ENCODE measurements at regions not wholly inside any gene's neighbourhood (a gene's known extent, or its start where the extent isn't known, plus 50 kb on each side); places are given as distances from the start of the nearest gene placed in this dataset.
A peak's percentile ranks its signal among the peaks of the same experiment; 100 is the strongest.

DNA sequence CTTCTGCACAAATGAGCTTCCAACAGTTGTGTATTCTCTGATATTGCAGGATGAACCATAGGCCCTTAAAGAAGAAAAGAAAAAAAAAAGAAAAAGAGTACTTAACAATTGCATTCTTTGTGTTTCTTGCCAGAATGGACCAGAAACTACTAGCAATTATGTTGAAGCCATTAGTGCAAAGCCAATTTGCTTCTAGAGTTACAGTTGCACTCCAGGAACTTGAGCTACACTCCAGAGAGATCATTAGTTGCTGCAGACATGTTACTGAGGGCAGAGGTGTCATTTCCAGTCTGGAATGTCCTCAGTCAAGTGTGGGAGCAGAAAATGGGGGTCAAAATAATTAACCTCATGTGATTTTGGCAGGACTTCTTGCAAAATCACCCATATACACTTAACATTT, 85.6 kb upstream of the CCL2 start:
- no peak overlapping the region for H3K4me3 ChIP-seq (ENCODE audit: control insufficient read depth in 1 of 2, extremely low read depth in 1 of 2, low read length in 1 of 2)
- H3K9me3 ChIP-seq = no peaks in the 10 kb centered on the region
- H3K27ac Mint-ChIP-seq = no peak overlapping the region
- H3K4me1 Mint-ChIP-seq = no peaks in the 10 kb centered on the region
- DNase-seq = no peak
- peaks cover 0 to 5% (median 0%) of the 10 kb centered on the region in 3 donors for H3K9me3 Mint-ChIP-seq
- no peaks in the 10 kb centered on the region for H3K36me3 ChIP-seq (ENCODE audit: control insufficient read depth in 2 of 2, extremely low read depth in 1 of 2, insufficient read depth in 1 of 2, low read length in 1 of 2)
- H3K27ac ChIP-seq (ENCODE audit: low read length) = no peak overlapping the region
- POLR2A ChIA-PET = no interaction called here
- H3K27me3 Mint-ChIP-seq = peaks cover 18 to 22% of the 10 kb centered on the region in 2 donors
- CTCF ChIA-PET = interaction anchor here (0.5 to 0.6 kb wide), 2 partner anchors 57 to 665 kb away, joined by 3 to 4 read pairs; no protein-coding TSS in a partner anchor
- peaks cover 0 to 2% of the 10 kb centered on the region in 2 experiments for H3K27me3 ChIP-seq (replicated peaks in 1 of 2; ENCODE audit: control insufficient read depth in 2 of 2, extremely low read depth in 1 of 2, insufficient read depth in 2 of 2, low read length in 1 of 2)
- H3K4me1 ChIP-seq (ENCODE audit: control insufficient read depth in 1 of 2, extremely low read depth in 1 of 2, insufficient read depth in 2 of 2, low read length in 2 of 2) = no peaks in the 10 kb centered on the region
- ATAC-seq (replicated peaks in 1 of 4) = no peak
- H3K4me3 Mint-ChIP-seq = no peak overlapping the region
- no peaks in the 10 kb centered on the region for H3K36me3 Mint-ChIP-seq

GRCh38 chr17:34171245-34171818, 83.8 kb upstream of the CCL2 start:
- Mint-ChIP-seq H3K36me3 (no peaks in the 10 kb centered on the region), H3K27me3 (peaks cover 13 to 21% of the 10 kb centered on the region in 2 donors), H3K4me3 (no peak overlapping the region), H3K9me3 (peaks cover 0 to 5% (median 0%) of the 10 kb centered on the region in 3 donors), H3K4me1 (no peaks in the 10 kb centered on the region), H3K27ac (no peak overlapping the region)
- Histone ChIP-seq H3K4me1 (ENCODE audit: control insufficient read depth in 1 of 2, extremely low read depth in 1 of 2, insufficient read depth in 2 of 2, low read length in 2 of 2) (no peaks in the 10 kb centered on the region), H3K4me3 (ENCODE audit: control insufficient read depth in 1 of 2, extremely low read depth in 1 of 2, low read length in 1 of 2) (no peak overlapping the region), H3K36me3 (ENCODE audit: control insufficient read depth in 2 of 2, extremely low read depth in 1 of 2, insufficient read depth in 1 of 2, low read length in 1 of 2) (no peaks in the 10 kb centered on the region), H3K27ac (ENCODE audit: low read length) (no peak overlapping the region), H3K9me3 (no peaks in the 10 kb centered on the region), H3K27me3 (replicated peaks in 1 of 2; ENCODE audit: control insufficient read depth in 2 of 2, extremely low read depth in 1 of 2, insufficient read depth in 2 of 2, low read length in 1 of 2) (no peaks in the 10 kb centered on the region)
- POLR2A ChIA-PET = no interaction called here
- CTCF ChIA-PET = interaction anchor here (0.6 to 1.7 kb wide), 6 partner anchors 9 to 426 kb away, joined by 3 to 5 read pairs (median 4); no protein-coding TSS in a partner anchor
- WGBS (ENCODE audit: insufficient coverage) = 40% methylated on average over 6 of the region's 9 CpGs
- DNase-seq (peak in 33 of 35 experiments; percentile 2 to 64 (median 28)), ATAC-seq (replicated peaks in 1 of 4) (peak in 3 of 4 experiments; percentile 42 to 52 (median 51))

GRCh38 chr17:34172390-34172918, 82.6 kb upstream of the CCL2 start:
- DNase-seq (no peak), ATAC-seq (replicated peaks in 1 of 4) (no peak)
- Histone ChIP-seq H3K4me3 (ENCODE audit: control insufficient read depth in 1 of 2, extremely low read depth in 1 of 2, low read length in 1 of 2) (no peak overlapping the region), H3K9me3 (no peaks in the 10 kb centered on the region), H3K36me3 (ENCODE audit: control insufficient read depth in 2 of 2, extremely low read depth in 1 of 2, insufficient read depth in 1 of 2, low read length in 1 of 2) (no peaks in the 10 kb centered on the region), H3K27ac (ENCODE audit: low read length) (no peak overlapping the region), H3K4me1 (ENCODE audit: control insufficient read depth in 1 of 2, extremely low read depth in 1 of 2, insufficient read depth in 2 of 2, low read length in 2 of 2) (no peaks in the 10 kb centered on the region), H3K27me3 (replicated peaks in 1 of 2; ENCODE audit: control insufficient read depth in 2 of 2, extremely low read depth in 1 of 2, insufficient read depth in 2 of 2, low read length in 1 of 2) (no peaks in the 10 kb centered on the region)
- POLR2A ChIA-PET = no interaction called here
- Mint-ChIP-seq H3K27ac (no peak overlapping the region), H3K9me3 (peaks cover 0 to 5% (median 0%) of the 10 kb centered on the region in 3 donors), H3K4me1 (no peaks in the 10 kb centered on the region), H3K4me3 (no peak overlapping the region), H3K36me3 (no peaks in the 10 kb centered on the region), H3K27me3 (peaks cover 9 to 19% of the 10 kb centered on the region in 2 donors)
- CTCF ChIA-PET = interaction anchor here in 1 of 2 donors (0.6 to 1.3 kb wide), 2 partner anchors 13 to 60 kb away, joined by 4 read pairs; no protein-coding TSS in a partner anchor

GRCh38 chr17:34173241-34173640, 81.8 kb upstream of the CCL2 start:
- Histone ChIP-seq H3K36me3 (ENCODE audit: control insufficient read depth in 2 of 2, extremely low read depth in 1 of 2, insufficient read depth in 1 of 2, low read length in 1 of 2) (no peaks in the 10 kb centered on the region), H3K4me3 (ENCODE audit: control insufficient read depth in 1 of 2, extremely low read depth in 1 of 2, low read length in 1 of 2) (no peak overlapping the region), H3K27ac (ENCODE audit: low read length) (no peak overlapping the region), H3K27me3 (replicated peaks in 1 of 2; ENCODE audit: control insufficient read depth in 2 of 2, extremely low read depth in 1 of 2, insufficient read depth in 2 of 2, low read length in 1 of 2) (no peaks in the 10 kb centered on the region), H3K4me1 (ENCODE audit: control insufficient read depth in 1 of 2, extremely low read depth in 1 of 2, insufficient read depth in 2 of 2, low read length in 2 of 2) (no peaks in the 10 kb centered on the region), H3K9me3 (no peaks in the 10 kb centered on the region)
- Mint-ChIP-seq H3K4me3 (no peak overlapping the region), H3K4me1 (no peaks in the 10 kb centered on the region), H3K36me3 (no peaks in the 10 kb centered on the region), H3K9me3 (peaks cover 0 to 5% (median 0%) of the 10 kb centered on the region in 3 donors), H3K27me3 (peaks cover 3 to 23% of the 10 kb centered on the region in 2 donors), H3K27ac (no peak overlapping the region)
- CTCF ChIA-PET = no interaction called here
- ATAC-seq (replicated peaks in 1 of 4) (no peak), DNase-seq (no peak)
- POLR2A ChIA-PET = no interaction called here
- WGBS (ENCODE audit: insufficient coverage) = 86% methylated on average over 2 of the region's 4 CpGs

- Histone ChIP-seq H3K27me3 (replicated peaks in 1 of 2; ENCODE audit: control insufficient read depth in 2 of 2, extremely low read depth in 1 of 2, insufficient read depth in 2 of 2, low read length in 1 of 2) (no peaks in the 10 kb centered on the region), H3K27ac (ENCODE audit: low read length) (no peak overlapping the region), H3K36me3 (ENCODE audit: control insufficient read depth in 2 of 2, extremely low read depth in 1 of 2, insufficient read depth in 1 of 2, low read length in 1 of 2) (no peaks in the 10 kb centered on the region), H3K4me1 (ENCODE audit: control insufficient read depth in 1 of 2, extremely low read depth in 1 of 2, insufficient read depth in 2 of 2, low read length in 2 of 2) (no peaks in the 10 kb centered on the region), H3K9me3 (no peaks in the 10 kb centered on the region), H3K4me3 (ENCODE audit: control insufficient read depth in 1 of 2, extremely low read depth in 1 of 2, low read length in 1 of 2) (no peak overlapping the region)
- ATAC-seq (replicated peaks in 1 of 4) (no peak), DNase-seq (no peak)
- CTCF ChIA-PET = interaction anchor here in 1 of 2 donors (0.6 kb wide), 1 partner anchor 18 kb away, joined by 3 read pairs; no protein-coding TSS in a partner anchor
- peaks cover 0 to 5% (median 0%) of the 10 kb centered on the region in 3 donors for H3K9me3 Mint-ChIP-seq
- POLR2A ChIA-PET = no interaction called here
- peaks cover 3 to 22% of the 10 kb centered on the region in 2 donors for H3K27me3 Mint-ChIP-seq
- H3K4me3 Mint-ChIP-seq = no peak overlapping the region
- H3K36me3 Mint-ChIP-seq = no peaks in the 10 kb centered on the region
- no peaks in the 10 kb centered on the region for H3K4me1 Mint-ChIP-seq
- H3K27ac Mint-ChIP-seq = no peak overlapping the region
- no CpG with 5 or more reads among the region's 1 CpG for WGBS (ENCODE audit: insufficient coverage)
Measured at GRCh38 chr17:34174496-34174895, 80.6 kb upstream of the CCL2 start.

GRCh38 chr17:34176440-34176839, 78.6 kb upstream of the CCL2 start:
- H3K4me1 Mint-ChIP-seq = no peaks in the 10 kb centered on the region

More at GRCh38 chr17:34176440-34176839, 78.6 kb upstream of the CCL2 start:
- Mint-ChIP-seq H3K9me3 (peaks cover 0 to 5% (median 0%) of the 10 kb centered on the region in 3 donors), H3K27me3 (peaks cover 3 to 23% of the 10 kb centered on the region in 2 donors), H3K4me3 (no peak overlapping the region), H3K36me3 (no peaks in the 10 kb centered on the region), H3K27ac (no peak overlapping the region)
- ChIA-PET CTCF (no interaction called here), POLR2A (no interaction called here)
- Histone ChIP-seq H3K27ac (ENCODE audit: low read length) (no peak overlapping the region), H3K36me3 (ENCODE audit: control insufficient read depth in 2 of 2, extremely low read depth in 1 of 2, insufficient read depth in 1 of 2, low read length in 1 of 2) (no peaks in the 10 kb centered on the region), H3K9me3 (no peaks in the 10 kb centered on the region), H3K4me1 (ENCODE audit: control insufficient read depth in 1 of 2, extremely low read depth in 1 of 2, insufficient read depth in 2 of 2, low read length in 2 of 2) (no peaks in the 10 kb centered on the region), H3K4me3 (ENCODE audit: control insufficient read depth in 1 of 2, extremely low read depth in 1 of 2, low read length in 1 of 2) (no peak overlapping the region), H3K27me3 (replicated peaks in 1 of 2; ENCODE audit: control insufficient read depth in 2 of 2, extremely low read depth in 1 of 2, insufficient read depth in 2 of 2, low read length in 1 of 2) (no peaks in the 10 kb centered on the region)
- no peak for DNase-seq
- no peak for ATAC-seq (replicated peaks in 1 of 4)
- WGBS (ENCODE audit: insufficient coverage) = no CpG with 5 or more reads among the region's 2 CpGs
